ENCODE measurements at regions not wholly inside any gene's neighbourhood (a gene's known extent, or its start where the extent isn't known, plus 50 kb on each side); places are given as distances from the start of the nearest gene placed in this dataset.

DNA sequence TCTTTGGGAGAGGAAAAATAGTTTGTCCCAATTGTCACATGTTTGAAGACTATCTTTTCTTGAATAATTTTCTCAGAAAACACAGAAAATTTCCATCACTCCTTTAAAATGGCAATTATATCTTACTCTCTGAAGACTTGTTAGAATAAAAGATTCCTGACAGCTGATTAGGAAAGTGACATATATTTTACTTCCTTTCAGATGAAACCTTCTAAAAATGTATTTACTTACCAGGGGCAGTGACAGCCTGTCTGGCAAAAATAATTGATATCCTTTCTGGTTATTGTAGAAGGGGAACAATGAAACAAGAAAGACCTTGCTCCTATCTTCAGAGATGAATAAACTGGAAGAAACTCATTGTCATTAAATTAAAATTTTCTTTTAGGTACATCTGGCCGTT, 483.3 kb upstream of the GOLIM4 start:
- TF ChIP-seq REST (IDR thresholded peaks at IDR 0.05; ENCODE audit: low read depth) (no peak), MAX (IDR thresholded peaks at IDR 0.05) (no peak), YY1 (IDR thresholded peaks at IDR 0.05; ENCODE audit: low read depth) (no peak), TAF1 (IDR thresholded peaks at IDR 0.05; ENCODE audit: low read depth) (no peak), USF1 (IDR thresholded peaks at IDR 0.05) (no peak), EGR1 (IDR thresholded peaks at IDR 0.05) (no peak)

GRCh38 chr3:168575750-168576149, 480.0 kb upstream of the GOLIM4 start:
- TF ChIP-seq MAX (IDR thresholded peaks at IDR 0.05) (no peak), YY1 (IDR thresholded peaks at IDR 0.05; ENCODE audit: low read depth) (no peak), NFIC (IDR thresholded peaks at IDR 0.05) (no peak), FOXM1 (IDR thresholded peaks at IDR 0.05; ENCODE audit: borderline replicate concordance, low read depth) (no peak), REST (IDR thresholded peaks at IDR 0.05; ENCODE audit: low read depth) (no peak), EGR1 (IDR thresholded peaks at IDR 0.05) (no peak), USF1 (IDR thresholded peaks at IDR 0.05) (no peak), ZBTB7A (IDR thresholded peaks at IDR 0.05; ENCODE audit: low read depth) (no peak), TEAD4 (IDR thresholded peaks at IDR 0.05) (no peak), CREB1 (IDR thresholded peaks at IDR 0.05; ENCODE audit: low read depth) (no peak), TAF1 (IDR thresholded peaks at IDR 0.05; ENCODE audit: low read depth) (no peak), TCF12 (IDR thresholded peaks at IDR 0.05; ENCODE audit: low read depth) (no peak), EP300 (IDR thresholded peaks at IDR 0.05; ENCODE audit: borderline replicate concordance) (no peak), CEBPB (IDR thresholded peaks at IDR 0.05) (no peak), RAD21 (IDR thresholded peaks at IDR 0.05; ENCODE audit: low read depth) (no peak)

DNA sequence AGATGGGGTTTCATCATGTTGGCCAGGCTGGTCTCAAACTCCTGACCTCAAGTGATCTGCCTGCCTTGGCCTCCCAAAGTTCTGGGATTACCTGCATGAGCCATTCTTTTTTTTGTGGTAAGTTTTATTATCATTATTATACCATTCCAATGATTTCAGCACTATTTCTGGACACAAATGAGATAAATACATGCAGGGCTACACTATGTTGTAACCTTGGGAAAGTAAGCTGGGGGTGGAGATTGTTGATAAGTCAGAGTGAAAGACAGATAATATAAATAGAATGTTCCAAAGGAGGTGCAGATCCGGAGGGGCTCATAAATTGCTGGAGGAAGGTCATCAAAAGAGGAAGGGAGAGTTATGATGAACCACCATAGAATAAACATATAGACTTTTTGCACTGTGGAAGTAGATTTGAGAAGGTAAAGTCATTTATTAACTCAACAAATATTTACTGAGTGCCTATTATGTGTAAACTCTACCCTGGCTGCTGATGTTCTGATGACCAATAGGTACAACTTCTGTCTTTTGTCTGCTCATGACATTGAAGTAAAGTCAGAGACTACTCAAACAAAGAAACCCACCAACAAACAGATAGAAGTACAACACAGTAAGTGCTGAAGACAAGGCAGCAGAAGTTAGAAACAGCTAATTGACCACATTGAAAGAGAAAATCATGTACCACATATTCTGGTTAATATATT, 478.9 kb upstream of the GOLIM4 start:
- TF ChIP-seq TEAD4 (IDR thresholded peaks at IDR 0.05) = no peak
- TF ChIP-seq TCF12 (IDR thresholded peaks at IDR 0.05; ENCODE audit: low read depth) = no peak
- no peak for TF ChIP-seq TAF1 (IDR thresholded peaks at IDR 0.05; ENCODE audit: low read depth)
- TF ChIP-seq EP300 (IDR thresholded peaks at IDR 0.05; ENCODE audit: borderline replicate concordance) = no peak

- TF ChIP-seq NFIC (IDR thresholded peaks at IDR 0.05) (no peak), EGR1 (IDR thresholded peaks at IDR 0.05) (no peak), FOXM1 (IDR thresholded peaks at IDR 0.05; ENCODE audit: borderline replicate concordance, low read depth) (no peak), CEBPB (IDR thresholded peaks at IDR 0.05) (no peak)
Observed at GRCh38 chr3:168570404-168571155, 474.9 kb upstream of the GOLIM4 start.

GRCh38 chr3:168558728-168559411, 463.1 kb upstream of the GOLIM4 start:
- TF ChIP-seq EGR1 (IDR thresholded peaks at IDR 0.05) (no peak), RAD21 (IDR thresholded peaks at IDR 0.05; ENCODE audit: low read depth) (no peak), TCF12 (IDR thresholded peaks at IDR 0.05; ENCODE audit: low read depth) (no peak), TAF1 (IDR thresholded peaks at IDR 0.05; ENCODE audit: low read depth) (no peak), USF1 (IDR thresholded peaks at IDR 0.05) (no peak), EP300 (IDR thresholded peaks at IDR 0.05; ENCODE audit: borderline replicate concordance) (no peak), TEAD4 (IDR thresholded peaks at IDR 0.05) (no peak), CREB1 (IDR thresholded peaks at IDR 0.05; ENCODE audit: low read depth) (no peak), ZBTB7A (IDR thresholded peaks at IDR 0.05; ENCODE audit: low read depth) (no peak), NFIC (IDR thresholded peaks at IDR 0.05) (no peak), REST (IDR thresholded peaks at IDR 0.05; ENCODE audit: low read depth) (no peak), YY1 (IDR thresholded peaks at IDR 0.05; ENCODE audit: low read depth) (no peak), FOXM1 (IDR thresholded peaks at IDR 0.05; ENCODE audit: borderline replicate concordance, low read depth) (no peak), MAX (IDR thresholded peaks at IDR 0.05) (no peak)
